ENCODE measurements at regions not wholly inside any gene's neighbourhood (a gene's known extent, or its start where the extent isn't known, plus 50 kb on each side); places are given as distances from the start of the nearest gene placed in this dataset.

DNA sequence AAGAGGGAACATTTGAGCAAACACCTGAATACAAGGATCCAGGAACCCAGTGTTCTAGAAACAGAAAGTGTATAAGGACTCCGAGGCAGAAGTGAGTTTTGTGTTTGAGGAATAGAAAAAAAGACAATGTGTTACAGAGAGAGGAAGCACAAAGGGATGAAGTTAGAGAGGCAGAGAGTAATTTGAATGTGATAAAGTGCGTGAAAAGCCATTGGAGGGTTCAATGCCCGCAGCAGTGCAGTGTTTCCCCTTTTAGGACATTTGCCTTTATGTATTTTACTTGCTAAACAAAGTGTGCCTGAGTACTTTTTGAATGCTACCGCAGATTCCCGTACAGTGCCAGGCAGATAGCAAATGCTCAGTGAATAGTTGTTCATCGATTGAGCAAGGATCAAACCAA, 508.5 kb downstream of the RAB38 start:
- no peak overlapping the region for H3K4me3 ChIP-seq (ENCODE audit: low read depth, low read length)
- TF ChIP-seq, protein P1, sequence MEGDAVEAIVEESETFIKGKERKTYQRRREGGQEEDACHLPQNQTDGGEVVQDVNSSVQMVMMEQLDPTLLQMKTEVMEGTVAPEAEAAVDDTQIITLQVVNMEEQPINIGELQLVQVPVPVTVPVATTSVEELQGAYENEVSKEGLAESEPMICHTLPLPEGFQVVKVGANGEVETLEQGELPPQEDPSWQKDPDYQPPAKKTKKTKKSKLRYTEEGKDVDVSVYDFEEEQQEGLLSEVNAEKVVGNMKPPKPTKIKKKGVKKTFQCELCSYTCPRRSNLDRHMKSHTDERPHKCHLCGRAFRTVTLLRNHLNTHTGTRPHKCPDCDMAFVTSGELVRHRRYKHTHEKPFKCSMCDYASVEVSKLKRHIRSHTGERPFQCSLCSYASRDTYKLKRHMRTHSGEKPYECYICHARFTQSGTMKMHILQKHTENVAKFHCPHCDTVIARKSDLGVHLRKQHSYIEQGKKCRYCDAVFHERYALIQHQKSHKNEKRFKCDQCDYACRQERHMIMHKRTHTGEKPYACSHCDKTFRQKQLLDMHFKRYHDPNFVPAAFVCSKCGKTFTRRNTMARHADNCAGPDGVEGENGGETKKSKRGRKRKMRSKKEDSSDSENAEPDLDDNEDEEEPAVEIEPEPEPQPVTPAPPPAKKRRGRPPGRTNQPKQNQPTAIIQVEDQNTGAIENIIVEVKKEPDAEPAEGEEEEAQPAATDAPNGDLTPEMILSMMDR (IDR thresholded peaks at IDR 0.05; ENCODE audit: low read depth, low read length), result no peak

DNA sequence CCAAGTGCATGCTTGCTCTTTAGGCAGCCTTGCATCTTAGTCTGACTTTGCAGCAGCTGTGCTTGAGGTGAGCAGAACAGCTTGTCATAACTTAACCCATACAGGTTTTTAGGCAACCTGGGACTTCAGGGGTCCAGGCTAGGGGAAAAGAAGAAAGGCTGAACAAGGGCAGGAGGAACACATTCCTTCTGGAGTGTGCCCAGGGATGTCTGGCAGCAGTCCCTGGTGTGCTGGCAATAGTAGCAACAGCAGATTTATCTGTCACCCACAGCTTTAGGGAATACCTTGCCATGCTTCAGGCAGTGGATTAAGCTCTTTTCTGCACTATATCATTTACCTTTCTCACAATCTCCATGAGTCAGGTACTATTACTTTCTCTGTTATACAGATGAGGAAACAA, 513.0 kb downstream of the RAB38 start:
- TF ChIP-seq, protein P1 (IDR thresholded peaks at IDR 0.05; ENCODE audit: low read depth, low read length), result no peak

DNA sequence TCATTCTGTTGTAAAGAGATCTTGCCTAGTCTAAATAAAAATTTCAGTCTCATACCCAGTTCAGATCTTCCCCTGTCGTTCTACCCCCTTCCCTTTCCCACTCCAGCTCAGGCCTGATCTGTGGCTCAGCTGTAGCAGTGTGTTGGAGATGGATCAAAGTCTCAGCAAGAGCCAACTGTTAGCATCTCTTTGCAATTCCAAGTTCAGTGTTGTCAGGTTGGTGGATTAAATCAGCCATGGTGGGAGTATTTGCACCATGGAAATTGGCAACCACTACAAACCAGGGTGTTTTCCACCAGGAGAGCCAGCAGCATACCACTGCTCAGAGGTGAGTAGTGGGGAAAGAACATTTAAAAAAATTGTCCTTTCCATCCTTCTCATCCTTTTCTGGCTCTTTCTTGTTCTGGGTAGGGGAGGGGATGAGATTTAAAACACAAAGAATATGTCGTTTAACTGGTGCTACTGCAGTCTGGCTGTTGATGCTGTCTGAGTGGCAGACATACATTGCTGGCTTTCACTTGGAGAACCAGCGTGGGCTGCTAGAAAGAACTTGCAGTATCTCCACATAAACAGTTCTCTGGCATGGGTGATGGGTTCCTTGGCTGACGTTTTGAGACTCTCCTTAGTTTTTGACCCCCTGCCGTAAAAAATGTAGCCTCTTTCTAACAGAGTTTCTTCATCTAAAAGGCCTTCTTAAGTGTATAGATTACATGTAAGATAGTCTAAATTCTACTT, 514.1 kb downstream of the RAB38 start:
- no peak overlapping the region for H3K4me3 ChIP-seq (ENCODE audit: low read depth, low read length)
- TF ChIP-seq, protein P1 (IDR thresholded peaks at IDR 0.05; ENCODE audit: low read depth, low read length), result no peak

More for the DNA sequence above, 513.0 kb downstream of the RAB38 start:
- H3K4me3 ChIP-seq (ENCODE audit: low read depth, low read length), result no peak overlapping the region

DNA sequence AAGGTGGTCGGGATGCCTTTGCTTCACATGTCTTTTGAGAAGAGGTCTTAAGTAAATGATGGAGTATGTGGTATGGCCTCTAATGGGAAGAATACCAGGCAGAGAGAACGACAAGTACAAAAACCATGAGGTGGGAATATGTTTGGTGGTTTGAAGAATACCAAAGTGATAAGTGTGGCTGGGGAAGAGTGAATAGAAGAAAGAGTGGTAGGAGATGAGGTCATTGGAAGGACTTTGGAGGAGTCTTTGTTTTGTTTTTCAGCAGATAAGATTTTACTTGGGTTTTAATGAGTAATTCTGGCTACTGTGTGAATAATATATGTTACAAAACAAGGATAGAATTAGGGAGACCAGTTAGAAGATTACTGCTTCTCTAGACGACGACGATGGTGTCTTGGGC, 515.4 kb downstream of the RAB38 start:
- H3K4me3 ChIP-seq (ENCODE audit: low read depth, low read length), result no peak overlapping the region
- TF ChIP-seq, protein P1 (IDR thresholded peaks at IDR 0.05; ENCODE audit: low read depth, low read length), result no peak

DNA sequence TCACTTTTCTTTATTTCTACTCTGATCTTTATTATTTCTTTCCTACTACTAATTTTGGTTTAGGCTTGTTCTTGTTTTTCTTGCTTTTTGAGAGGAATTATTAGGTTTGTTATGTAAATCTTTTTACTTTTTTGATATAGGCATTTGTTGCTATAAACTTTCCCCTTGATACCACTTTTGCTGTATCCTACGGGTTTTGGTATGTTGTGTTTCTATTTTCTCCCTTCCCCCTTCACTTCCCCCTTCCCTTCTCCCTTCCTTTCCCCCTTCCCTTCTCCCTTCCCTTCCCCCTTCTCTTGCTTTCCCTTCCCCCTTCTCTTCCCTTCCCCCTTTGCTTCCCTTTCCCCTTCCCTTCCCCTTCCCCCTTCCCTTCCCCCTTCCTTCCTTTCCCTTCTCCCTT, 529.6 kb downstream of the RAB38 start:
- TF ChIP-seq, protein P1 (IDR thresholded peaks at IDR 0.05; ENCODE audit: low read depth, low read length), result no peak
- no peak overlapping the region for H3K4me3 ChIP-seq (ENCODE audit: low read depth, low read length)

DNA sequence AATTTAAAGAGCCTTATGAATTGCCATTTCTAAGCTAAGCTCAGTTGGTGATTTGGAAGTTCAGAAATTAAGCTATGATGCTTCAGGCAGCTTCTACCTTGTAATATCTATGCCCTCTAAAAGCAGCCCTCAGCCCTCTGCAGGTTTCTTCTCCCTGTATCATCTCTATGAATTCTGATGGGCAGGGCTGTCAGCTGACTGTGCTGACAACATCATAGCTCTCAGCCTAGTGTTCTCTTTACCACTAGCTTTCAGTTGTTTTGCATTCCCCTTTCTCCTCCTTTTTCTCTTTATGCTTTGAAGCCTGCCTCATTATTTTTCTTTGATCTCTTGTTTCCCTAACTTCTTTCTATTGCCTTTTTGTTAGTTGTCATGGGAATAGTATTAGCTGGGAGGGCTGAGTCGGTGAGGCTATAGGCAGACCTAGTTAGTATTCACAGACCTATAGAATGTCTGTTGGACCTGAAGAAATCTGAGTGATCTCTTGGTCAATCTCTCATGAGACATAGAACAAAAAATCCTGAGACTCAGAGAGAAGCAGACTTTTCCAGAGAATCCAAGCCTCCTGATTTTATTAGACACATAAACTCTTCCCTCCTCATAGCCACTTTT, 535.4 kb downstream of the RAB38 start:
- H3K4me3 ChIP-seq (ENCODE audit: low read depth, low read length), result no peak overlapping the region
- TF ChIP-seq, protein P1 (IDR thresholded peaks at IDR 0.05; ENCODE audit: low read depth, low read length), result no peak

DNA sequence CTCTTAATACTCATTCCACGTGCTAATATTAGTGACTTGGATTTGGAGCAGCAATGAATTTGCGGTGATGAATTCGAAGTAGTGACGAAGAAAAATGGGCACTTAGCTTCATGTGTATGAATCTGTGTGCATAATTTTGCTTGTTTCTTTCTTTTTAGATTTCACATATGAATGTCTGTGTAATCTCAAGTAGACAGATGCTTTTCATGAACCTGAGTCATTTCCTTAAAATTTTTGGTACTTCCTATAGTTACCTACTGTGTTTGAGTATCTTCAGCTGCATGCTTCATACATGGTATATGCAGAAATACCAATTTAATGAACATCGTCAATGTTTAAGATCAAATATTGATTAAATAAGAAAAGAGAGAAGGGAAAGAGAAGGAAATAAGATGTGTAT, 540.2 kb downstream of the RAB38 start:
- TF ChIP-seq, protein P1 (IDR thresholded peaks at IDR 0.05; ENCODE audit: low read depth, low read length), result no peak

More for the DNA sequence above, 540.2 kb downstream of the RAB38 start:
- no peak overlapping the region for H3K4me3 ChIP-seq (ENCODE audit: low read depth, low read length)
